HG03139 (cell line): ENCODE measurements at regions not wholly inside any gene's neighbourhood (a gene's known extent, or its start where the extent isn't known, plus 50 kb on each side); places are given as distances from the start of the nearest gene placed in this dataset.
"Not testable (repeated sequence)": the region's sequence is repeated elsewhere in the genome, so short reads cannot be mapped to it uniquely, and the experiment has no call there.

Source experiments
- ATAC-seq: cut with Tn5 transposase; IDR thresholded peaks from one replicate; pipeline ENCODE4 v1.9.1; 2021; ENCODE audit not compliant: unreplicated experiment

- ATAC-seq: no peak
Measured at GRCh38 chr4:128688846-128689437, 120.6 kb upstream of the JADE1 start.

GRCh38 chr4:128688033-128688721 is 121.3 kb upstream of the JADE1 start:
- no peak for ATAC-seq

DNA sequence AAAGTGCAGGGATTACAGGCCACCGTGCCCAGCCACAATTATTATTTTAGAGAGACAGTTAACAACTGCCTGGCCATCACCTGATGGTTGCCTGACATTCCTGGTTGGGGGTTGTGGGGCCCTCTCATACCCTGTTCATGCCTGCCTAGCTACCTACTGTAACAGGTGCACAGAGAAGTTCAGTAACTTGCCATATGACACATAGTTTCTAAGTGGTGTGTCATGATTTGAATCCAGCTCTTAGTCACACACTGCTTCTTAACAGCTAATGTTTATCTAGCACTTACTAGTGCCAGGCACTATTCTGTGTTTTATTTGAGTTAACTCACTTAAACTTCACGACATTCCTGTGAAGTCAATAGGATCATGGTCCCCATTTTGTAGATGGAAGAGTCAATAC is 122.7 kb upstream of the JADE1 start:
- ATAC-seq: no peak

DNA sequence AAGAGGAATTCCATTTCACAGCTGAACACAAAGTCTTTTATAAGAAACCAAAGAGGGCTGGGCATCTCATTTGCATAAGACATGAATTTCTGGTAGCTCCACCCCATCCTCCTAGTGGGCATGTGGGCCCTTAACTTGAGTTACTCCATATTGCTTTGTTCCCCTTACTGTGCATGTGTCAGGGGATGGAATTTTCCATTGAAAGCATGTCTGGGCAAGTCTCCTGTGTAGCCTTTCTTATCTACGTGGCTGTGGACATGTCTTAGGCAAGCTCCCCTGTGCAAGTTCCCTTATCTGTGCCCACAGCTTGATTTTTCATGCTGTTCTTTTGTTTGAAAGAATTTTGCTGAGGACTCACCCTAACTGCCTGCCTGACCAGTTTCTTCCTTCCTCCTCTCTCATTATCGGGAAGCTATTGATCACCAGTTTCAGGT is 123.5 kb upstream of the JADE1 start:
- no peak for ATAC-seq

GRCh38 chr4:128684016-128684415 is 125.5 kb upstream of the JADE1 start:
- no peak for ATAC-seq

- no peak for ATAC-seq
Measured at GRCh38 chr4:128682942-128683666, 126.4 kb upstream of the JADE1 start.

DNA sequence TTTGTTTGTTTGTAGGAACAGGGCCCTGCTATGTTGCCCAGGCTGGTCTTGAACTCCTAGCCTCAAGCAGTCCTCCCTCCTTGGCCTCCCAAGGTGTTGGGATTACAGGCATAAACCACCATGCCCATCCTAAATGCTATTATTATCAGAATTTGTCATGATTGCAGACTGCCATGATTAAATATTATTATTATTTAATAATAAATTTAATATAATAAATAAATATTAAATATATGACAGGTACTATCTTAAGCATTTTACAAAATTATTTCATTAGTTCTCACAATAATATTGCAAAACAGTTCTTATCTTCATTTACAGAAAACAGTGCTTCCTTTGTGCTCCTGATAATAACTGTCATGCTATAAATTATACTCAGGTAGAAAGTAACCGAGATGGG is 133.4 kb upstream of the JADE1 start:
- no peak for ATAC-seq

- ATAC-seq: peak; percentile 79
Measured at GRCh38 chr4:128675083-128675482, 134.4 kb upstream of the JADE1 start.

DNA sequence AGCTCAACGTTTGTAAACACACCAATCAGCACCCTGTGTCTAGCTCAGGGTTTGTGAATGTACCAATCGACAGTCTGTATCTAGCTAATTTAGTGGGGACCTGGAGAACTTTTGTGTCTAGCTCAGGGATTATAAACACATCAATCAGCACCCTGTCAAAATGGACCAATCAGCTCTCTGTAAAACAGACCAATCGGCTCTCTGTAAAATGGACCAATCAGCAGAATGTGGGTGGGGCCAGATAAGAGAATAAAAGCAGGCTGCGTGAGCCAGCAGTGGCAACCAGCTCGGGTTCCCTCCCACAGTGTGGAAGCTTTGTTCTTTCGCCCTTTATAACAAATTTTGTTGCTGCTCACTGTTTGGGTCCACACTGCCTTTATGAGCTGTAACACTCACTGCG is 136.3 kb upstream of the JADE1 start:
- ATAC-seq: not testable (repeated sequence)

DNA sequence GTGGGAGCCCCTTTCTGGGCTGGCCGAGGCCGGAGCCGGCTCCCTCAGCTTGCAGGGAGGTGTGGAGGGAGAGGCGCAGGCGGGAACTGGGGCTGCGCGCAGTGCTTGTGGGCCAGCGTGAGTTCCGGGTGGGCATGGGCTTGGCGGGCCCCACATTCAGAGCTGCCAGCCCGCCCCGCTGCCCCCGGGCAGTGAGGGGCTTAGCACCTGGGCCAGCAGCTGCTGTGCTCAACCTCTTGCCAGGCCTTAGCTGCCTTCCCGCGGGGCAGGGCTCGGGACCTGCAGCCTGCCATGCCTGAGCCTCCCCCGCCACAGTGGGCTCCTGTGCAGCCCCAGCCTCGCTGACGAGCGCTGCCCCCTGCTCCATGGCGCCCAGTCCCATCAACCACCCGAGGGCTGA is 136.9 kb upstream of the JADE1 start:
- ATAC-seq: not testable (repeated sequence)

DNA sequence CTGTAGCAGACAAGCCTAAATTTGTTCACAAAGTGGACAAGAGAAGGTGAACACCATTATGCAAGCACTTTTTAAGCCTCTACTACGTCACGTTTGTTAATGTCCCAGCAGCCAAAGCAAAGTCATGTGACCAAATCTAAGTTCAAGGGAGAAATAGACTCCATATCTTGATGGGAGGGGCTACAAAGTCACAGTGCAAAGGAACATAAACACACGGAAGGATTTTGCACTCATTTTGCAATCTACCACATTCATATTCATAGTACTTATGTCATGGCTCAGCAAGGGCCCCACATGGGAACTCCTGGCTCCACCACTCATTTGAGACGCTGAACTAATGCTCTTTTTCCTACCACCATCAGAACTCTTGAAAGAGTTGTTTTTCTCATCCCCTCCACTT is 139.0 kb upstream of the JADE1 start:
- ATAC-seq: no peak

- ATAC-seq: no peak
Measured at GRCh38 chr4:128668566-128668965, 140.9 kb upstream of the JADE1 start.

GRCh38 chr4:128665514-128665913 is 144.0 kb upstream of the JADE1 start:
- no peak for ATAC-seq

DNA sequence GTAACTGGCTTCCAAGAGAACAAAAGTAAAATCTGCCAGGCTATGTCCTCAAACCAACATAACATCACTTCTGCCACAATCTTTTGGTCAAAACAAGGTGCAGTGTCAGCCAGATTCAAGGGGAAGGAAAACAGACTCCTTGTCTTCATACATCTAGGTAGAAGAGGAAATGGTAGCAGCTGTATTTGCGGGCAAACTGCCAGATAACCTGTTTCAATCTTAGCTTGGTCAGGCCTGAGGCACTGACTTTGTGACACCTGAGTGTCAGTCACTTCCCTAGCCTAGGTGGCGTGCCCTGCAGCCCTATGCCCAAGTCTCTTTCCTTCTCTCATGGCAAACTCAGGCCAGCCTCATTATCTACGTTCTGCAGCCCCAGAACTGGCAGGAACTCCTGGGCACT is 146.2 kb upstream of the JADE1 start:
- peak; percentile 86 for ATAC-seq

GRCh38 chr4:128661479-128661878 is 148.0 kb upstream of the JADE1 start:
- ATAC-seq: no peak

DNA sequence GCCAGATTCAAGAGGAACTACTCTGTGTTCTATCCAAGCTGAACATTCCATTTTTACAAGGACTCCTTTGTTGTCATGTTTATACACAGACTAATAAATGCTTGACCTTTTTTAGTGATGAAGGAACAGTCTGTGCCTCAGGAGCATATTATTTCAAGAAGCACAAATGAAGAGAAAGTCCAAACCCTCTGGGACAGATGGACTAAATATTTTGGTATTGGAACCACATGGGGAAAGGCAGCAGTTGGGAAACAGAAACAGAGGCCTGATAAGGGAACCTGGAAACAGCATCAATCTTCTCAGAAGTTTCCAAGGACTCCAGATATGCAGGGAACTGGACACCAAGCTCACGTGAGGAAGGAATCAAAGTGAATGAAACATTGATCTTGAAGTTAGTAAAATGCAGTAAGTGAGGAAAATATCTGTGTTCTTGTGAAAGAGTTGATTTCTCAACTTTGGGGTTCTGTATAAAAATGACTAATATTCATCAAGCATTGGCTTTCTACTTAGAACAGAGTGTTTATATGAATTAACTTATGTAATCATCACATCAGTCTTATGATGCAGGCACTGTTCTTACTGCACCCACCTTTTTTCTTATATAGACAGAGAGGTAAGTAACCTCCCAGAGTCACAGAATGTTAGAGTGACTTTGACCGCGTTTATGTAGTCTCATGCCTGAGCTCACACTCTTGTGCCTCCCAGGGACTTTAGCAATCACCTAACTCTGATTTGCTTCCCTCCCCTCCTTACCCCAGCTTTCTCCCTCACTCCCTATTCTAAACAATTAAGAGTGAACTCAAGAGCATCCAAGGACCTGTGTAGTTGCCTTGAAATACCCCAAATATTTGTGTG is 148.9 kb upstream of the JADE1 start:
- no peak for ATAC-seq

DNA sequence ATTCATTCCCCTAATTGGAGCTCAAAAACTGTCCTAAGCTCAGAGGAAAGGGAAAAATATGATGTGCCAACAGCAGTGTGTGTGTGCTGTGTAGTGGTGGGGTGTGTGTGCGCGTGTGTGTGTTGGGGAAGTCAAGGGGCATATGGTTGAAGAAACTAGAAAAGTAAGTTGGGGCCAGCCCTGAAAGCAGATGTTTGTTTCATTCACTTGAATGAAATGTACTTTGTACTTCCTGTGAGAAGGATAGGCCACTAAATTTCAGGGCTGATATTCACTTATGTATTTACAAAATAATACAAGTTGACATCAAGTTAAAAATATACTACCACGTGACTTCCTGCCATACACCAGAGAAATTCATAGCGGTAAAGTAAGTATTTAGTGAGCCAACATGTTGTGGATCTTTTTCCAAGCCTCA is 151.3 kb upstream of the JADE1 start:
- ATAC-seq: no peak

DNA sequence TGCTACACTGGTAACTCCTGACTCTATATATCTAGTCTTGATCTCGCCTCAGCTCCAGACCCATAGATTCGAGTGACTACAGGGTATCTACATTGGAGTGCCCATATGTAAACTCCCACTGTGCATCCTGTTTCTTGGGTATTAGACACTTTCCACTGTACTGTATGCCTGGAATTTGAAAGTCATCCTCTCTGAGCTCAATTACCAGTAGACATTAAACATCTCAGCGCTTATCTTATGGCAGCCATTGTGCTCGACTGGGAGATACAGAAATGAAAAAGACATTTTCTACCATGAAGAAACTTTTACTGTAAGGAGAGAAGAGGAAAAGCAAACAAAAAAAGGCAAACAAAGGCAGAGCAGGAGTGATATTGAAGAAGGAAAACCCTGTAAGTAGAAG is 151.9 kb upstream of the JADE1 start:
- ATAC-seq: no peak

GRCh38 chr4:128654465-128654864 is 155.0 kb upstream of the JADE1 start:
- ATAC-seq: no peak

GRCh38 chr4:128653527-128654444 is 155.7 kb upstream of the JADE1 start:
- ATAC-seq: no peak
